Adrenal gland (tissue), 9 donors: ENCODE measurements at regions not wholly inside any gene's neighbourhood (a gene's known extent, or its start where the extent isn't known, plus 50 kb on each side); places are given as distances from the start of the nearest gene placed in this dataset.
A peak's percentile ranks its signal among the peaks of the same experiment; 100 is the strongest.

Experiments
- DNase-seq, 7 donors: peaks; one replicate each; pipeline ENCODE4 v3.0.0-alpha.2; 2019 to 2020
- H3K27ac ChIP-seq, 5 donors: fragments of 200-600 bp; sonication (generic) in 4 of 5; 1 replicate in 3 of 5; 2 replicates in 2 of 5; pipeline versions ENCODE4 v1.5.1 to v1.8.0; 2016 to 2020; ENCODE audit warnings: mild to moderate bottlenecking in 1 of 5
- H3K27me3 ChIP-seq: fragments of 200-600 bp; 2 replicates; pipeline ENCODE4 v1.8.0; 2021
- H3K36me3 ChIP-seq, 2 donors: fragments of 200-600 bp; replicated peaks in 1 of 2; 1 replicate in 1 of 2; 2 replicates in 1 of 2; pipeline versions ENCODE4 v1.5.1 to v1.8.0; 2018 to 2022
- H3K4me1 ChIP-seq, 2 donors: fragments of 200-600 bp; replicated peaks in 1 of 2; 1 replicate in 1 of 2; 2 replicates in 1 of 2; pipeline versions ENCODE4 v1.5.1 to v1.8.0; 2018 to 2021
- H3K4me3 ChIP-seq, 4 donors: fragments of 200-600 bp; sonication (generic) in 3 of 4; one replicate each; pipeline ENCODE4 v1.5.1; 2016 to 2018
- H3K9me3 ChIP-seq, 3 donors: fragments of 200-600 bp; sonication (generic) in 1 of 3; replicated peaks in 1 of 3; 1 replicate in 2 of 3; 2 replicates in 1 of 3; pipeline versions ENCODE4 v1.5.1 to v1.8.0; 2016 to 2021
- CTCF ChIP-seq, 6 experiments: fragments of 450-650 bp in 4 of 6; fragments of 200-600 bp in 2 of 6; sonication (generic) in 1 of 6; IDR thresholded peaks; 1 replicate in 5 of 6; 2 replicates in 1 of 6; pipeline versions ENCODE4 v1.5.1 to v1.8.0; 2016 to 2021; ENCODE audit warnings: antibody characterized with exemption in 6 of 6, mild to moderate bottlenecking in 2 of 6, moderate library complexity in 1 of 6
- POLR2A ChIP-seq, 2 donors: fragments of 450-650 bp; IDR thresholded peaks; one replicate each; pipeline ENCODE4 v1.6.1; 2017; ENCODE audit warnings: antibody characterized with exemption in 2 of 2, mild to moderate bottlenecking in 2 of 2, moderate library complexity in 1 of 2
- WGBS, 4 donors: extraction: QIAGEN DNeasy Blood & Tissue Kit in 2 of 4; methylation state at CpG; one replicate each; pipeline versions ENCODE4 v1.1.5 to v1.1.7; 2013 to 2017; 5-methylcytosine and 5-hydroxymethylcytosine counted together
- intact Hi-C, 2 donors: fragments of 100-400 bp; cut with DNase I; formaldehyde crosslinking; loops; one replicate each; pipeline versions ENCODE4 v1.14.1 to v1.15.0; 2022 to 2023
- donor health status: healthy with polysubstance abuse.
- donor health status: Bipolar disorder and iron deficiency.
- donor health status: DM: yes; HTN: yes; CAD: no.
- donor health status: DM: no; HTN: no; CAD: no.
- donor health status: DM: no; HTN: no; CAD: no.

GRCh38 chr22:25448435-25449051 is 115.9 kb upstream of the GRK3 start:
- H3K4me3 ChIP-seq, result peak overlapping the region; percentile 61 to 98 (median 74)
- TF ChIP-seq CTCF (IDR thresholded peaks at IDR 0.05), result no peak
- no peak for TF ChIP-seq POLR2A (IDR thresholded peaks at IDR 0.05)
- peak in 2 of 7 donors; percentile 30 to 31 for DNase-seq
- peaks cover 0 to 2% of the 10 kb centered on the region in 2 donors for H3K36me3 ChIP-seq
- H3K9me3 ChIP-seq, result no peaks in the 10 kb centered on the region
- H3K4me1 ChIP-seq, result peaks cover 5 to 38% of the 10 kb centered on the region in 2 donors
- intact Hi-C loops, result loop anchor here in 1 of 2 donors (10.0 kb wide), 1 partner anchor 84 kb away; no protein-coding TSS in a partner anchor
- WGBS, 4 donors, result 3% methylated on average over 14 to 16 of the region's 16 CpGs
- peak overlapping the region in 3 of 5 donors; percentile 39 to 79 (median 63) for H3K27ac ChIP-seq
- H3K27me3 ChIP-seq, result no peaks in the 10 kb centered on the region

GRCh38 chr22:25449781-25450317 is 114.6 kb upstream of the GRK3 start:
- Histone ChIP-seq H3K9me3 (no peaks in the 10 kb centered on the region), H3K4me3 (no peak overlapping the region), H3K27ac (no peak overlapping the region), H3K36me3 (peaks cover 0 to 8% of the 10 kb centered on the region in 2 donors), H3K27me3 (no peaks in the 10 kb centered on the region), H3K4me1 (peaks cover 5 to 38% of the 10 kb centered on the region in 2 donors)
- DNase-seq, result no peak
- intact Hi-C loops, result loop anchor here in 1 of 2 donors (10.0 kb wide), 1 partner anchor 85 kb away; no protein-coding TSS in a partner anchor
- TF ChIP-seq POLR2A (IDR thresholded peaks at IDR 0.05) (no peak), CTCF (IDR thresholded peaks at IDR 0.05) (no peak)
- 81 to 92% (median 86%) methylated on average over 9 of the region's 9 CpGs for WGBS, 4 donors

- H3K4me1 ChIP-seq, result peaks cover 5 to 38% of the 10 kb centered on the region in 2 donors
- TF ChIP-seq POLR2A (IDR thresholded peaks at IDR 0.05), result no peak
- no peak for TF ChIP-seq CTCF (IDR thresholded peaks at IDR 0.05)
These were observed 112.9 kb upstream of the GRK3 start for GRCh38 chr22:25451480-25452114.

GRCh38 chr22:25452116-25452700 is 112.3 kb upstream of the GRK3 start:
- intact Hi-C loops, result no loop called here
- Histone ChIP-seq H3K4me3 (no peak overlapping the region), H3K9me3 (no peaks in the 10 kb centered on the region), H3K36me3 (peaks cover 0 to 8% of the 10 kb centered on the region in 2 donors), H3K4me1 (peaks cover 5 to 38% of the 10 kb centered on the region in 2 donors), H3K27ac (no peak overlapping the region), H3K27me3 (no peaks in the 10 kb centered on the region)
- 68 to 75% (median 72%) methylated on average over 10 of the region's 10 CpGs for WGBS, 4 donors
- no peak for DNase-seq
- TF ChIP-seq CTCF (IDR thresholded peaks at IDR 0.05) (no peak), POLR2A (IDR thresholded peaks at IDR 0.05) (no peak)

More at GRCh38 chr22:25451480-25452114, 112.9 kb upstream of the GRK3 start:
- DNase-seq, result no peak
- Histone ChIP-seq H3K27me3 (no peaks in the 10 kb centered on the region), H3K4me3 (no peak overlapping the region), H3K27ac (no peak overlapping the region), H3K9me3 (no peaks in the 10 kb centered on the region), H3K36me3 (peaks cover 0 to 8% of the 10 kb centered on the region in 2 donors)
- intact Hi-C loops, result no loop called here
- WGBS, 4 donors, result 76 to 94% (median 90%) methylated on average over 2 of the region's 2 CpGs
